OCI-LY3 (cell line): ENCODE measurements at regions not wholly inside any gene's neighbourhood (a gene's known extent, or its start where the extent isn't known, plus 50 kb on each side); places are given as distances from the start of the nearest gene placed in this dataset.

Experiments
- H2AFZ ChIP-seq: fragments of 200-600, 300-600 bp; shearing (Covaris generic); 2 replicates; pipeline ENCODE4 v1.6.0; 2014; ENCODE audit warnings: antibody characterized with exemption, low read depth, low read length
- H3K27ac ChIP-seq: fragments of 200-600, 300-600 bp; sonication (generic); 2 replicates; pipeline ENCODE4 v1.5.1; 2014; ENCODE audit warnings: mild to moderate bottlenecking, low read length, moderate library complexity, mixed read lengths
- H3K27me3 ChIP-seq: fragments of 200-600, 300-600 bp; sonication (generic); 2 replicates; pipeline ENCODE4 v1.6.1; 2014; ENCODE audit warnings: low read depth, low read length, mixed read lengths
- H3K36me3 ChIP-seq: fragments of 200-600, 300-600 bp; sonication (generic); replicated peaks from 2 replicates; pipeline ENCODE3; 2014; ENCODE audit warnings: low read depth, low read length, mixed read lengths
- H3K4me1 ChIP-seq: fragments of 300-600, 200-600 bp; sonication (generic); 2 replicates; pipeline ENCODE4 v1.6.1; 2014; ENCODE audit warnings: low read length, mixed read lengths
- H3K4me2 ChIP-seq: fragments of 200-600, 300-600 bp; sonication (generic); 2 replicates; pipeline ENCODE4 v1.6.1; 2014; ENCODE audit warnings: low read length, mixed read lengths
- H3K4me3 ChIP-seq: fragments of 300-600, 200-600 bp; sonication (generic); 2 replicates; pipeline ENCODE4 v1.5.1; 2014; ENCODE audit warnings: antibody characterized with exemption, mild to moderate bottlenecking, low read length, moderate library complexity
- H3K79me2 ChIP-seq: fragments of 300-600, 200-600 bp; shearing (Covaris generic); 2 replicates; pipeline ENCODE4 v1.6.1; 2014; ENCODE audit warnings: mild to moderate bottlenecking, low read length, mixed read lengths
- H3K9ac ChIP-seq: fragments of 300-600, 200-600 bp; shearing (Covaris generic); 2 replicates; pipeline ENCODE4 v1.6.0; 2014; ENCODE audit warnings: mild to moderate bottlenecking, low read length, moderate library complexity
- H3K9me3 ChIP-seq: fragments of 200-600, 300-600 bp; shearing (Covaris generic); 2 replicates; pipeline ENCODE4 v1.6.1; 2014; ENCODE audit warnings: low read length, mixed read lengths; ENCODE audit not compliant: insufficient read depth
- H4K20me1 ChIP-seq: fragments of 200-600, 300-600 bp; sonication (generic); 2 replicates; pipeline ENCODE4 v1.6.1; 2016; ENCODE audit warnings: low read length, mixed read lengths; ENCODE audit not compliant: insufficient read depth
- EZH2phosphoT487 ChIP-seq: fragments of 200-600 bp; shearing (Covaris generic); IDR thresholded peaks from 2 replicates; pipeline ENCODE4 v1.6.1; 2018; ENCODE audit warnings: antibody characterized with exemption, mixed run types, low read depth
- TF ChIP-seq, protein P1 (sequence below): fragments of 200-600, 300-600 bp; sonication (generic); IDR thresholded peaks from 2 replicates; pipeline ENCODE4 v1.5.1; 2014; ENCODE audit warnings: antibody characterized with exemption, low read length, low read depth

GRCh38 chr4:121253961-121254360 is 89.8 kb upstream of the TNIP3 start:
- no peaks in the 10 kb centered on the region for H3K27me3 ChIP-seq
- 0 out of 2 replicates have a peak overlapping the region, but pooled peaks have one; percentile 9 for H2AFZ ChIP-seq
- no peaks in the 10 kb centered on the region for H3K79me2 ChIP-seq
- no peaks in the 10 kb centered on the region for H4K20me1 ChIP-seq
- H3K9ac ChIP-seq = no peak overlapping the region
- no peak overlapping the region for H3K4me2 ChIP-seq
- no peak overlapping the region; the same call in 1 of the 2 replicates for H3K27ac ChIP-seq
- peaks cover 69% of the 10 kb centered on the region for H3K4me1 ChIP-seq
- H3K36me3 ChIP-seq = no peaks in the 10 kb centered on the region
- H3K4me3 ChIP-seq = no peak overlapping the region
- no peaks in the 10 kb centered on the region for H3K9me3 ChIP-seq
- no peak for TF ChIP-seq EZH2phosphoT487
- TF ChIP-seq, protein P1, sequence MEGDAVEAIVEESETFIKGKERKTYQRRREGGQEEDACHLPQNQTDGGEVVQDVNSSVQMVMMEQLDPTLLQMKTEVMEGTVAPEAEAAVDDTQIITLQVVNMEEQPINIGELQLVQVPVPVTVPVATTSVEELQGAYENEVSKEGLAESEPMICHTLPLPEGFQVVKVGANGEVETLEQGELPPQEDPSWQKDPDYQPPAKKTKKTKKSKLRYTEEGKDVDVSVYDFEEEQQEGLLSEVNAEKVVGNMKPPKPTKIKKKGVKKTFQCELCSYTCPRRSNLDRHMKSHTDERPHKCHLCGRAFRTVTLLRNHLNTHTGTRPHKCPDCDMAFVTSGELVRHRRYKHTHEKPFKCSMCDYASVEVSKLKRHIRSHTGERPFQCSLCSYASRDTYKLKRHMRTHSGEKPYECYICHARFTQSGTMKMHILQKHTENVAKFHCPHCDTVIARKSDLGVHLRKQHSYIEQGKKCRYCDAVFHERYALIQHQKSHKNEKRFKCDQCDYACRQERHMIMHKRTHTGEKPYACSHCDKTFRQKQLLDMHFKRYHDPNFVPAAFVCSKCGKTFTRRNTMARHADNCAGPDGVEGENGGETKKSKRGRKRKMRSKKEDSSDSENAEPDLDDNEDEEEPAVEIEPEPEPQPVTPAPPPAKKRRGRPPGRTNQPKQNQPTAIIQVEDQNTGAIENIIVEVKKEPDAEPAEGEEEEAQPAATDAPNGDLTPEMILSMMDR = no peak

DNA sequence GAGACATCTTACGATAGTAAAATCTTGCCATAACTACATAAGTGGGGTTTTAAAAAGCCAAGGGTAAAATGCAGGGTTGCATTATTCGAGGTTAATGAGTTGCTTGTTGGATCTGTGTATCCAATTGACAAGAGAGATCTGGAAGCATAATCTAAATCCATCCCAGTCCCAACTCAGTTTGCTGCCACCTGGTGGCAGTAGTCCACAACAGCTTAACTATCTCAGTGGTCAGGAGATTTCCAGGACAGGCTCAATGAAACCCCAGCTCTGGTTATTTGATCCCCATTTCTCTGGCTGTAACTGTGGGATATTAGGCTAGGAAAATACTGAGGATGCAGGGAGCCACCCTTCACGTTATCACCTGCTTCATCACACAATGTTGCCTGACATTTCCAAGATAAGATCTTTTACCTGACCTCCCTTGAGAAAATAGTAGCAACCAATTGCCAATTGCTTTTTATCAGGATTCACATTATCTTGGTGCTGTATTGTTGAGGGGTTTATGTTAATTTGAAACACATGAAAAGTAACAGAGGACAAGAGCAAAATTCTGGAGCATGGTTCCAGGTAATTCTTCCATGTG is 88.2 kb upstream of the TNIP3 start:
- H3K4me2 ChIP-seq = no peak overlapping the region
- peaks cover 65% of the 10 kb centered on the region for H3K4me1 ChIP-seq
- no peak overlapping the region for H3K9ac ChIP-seq
- H4K20me1 ChIP-seq = no peaks in the 10 kb centered on the region
- H3K27ac ChIP-seq = no peak overlapping the region
- H3K4me3 ChIP-seq = no peak overlapping the region
- H3K27me3 ChIP-seq = no peaks in the 10 kb centered on the region
- no peaks in the 10 kb centered on the region for H3K36me3 ChIP-seq
- TF ChIP-seq, protein P1 = peak; percentile 88
- no peak for TF ChIP-seq EZH2phosphoT487
- H2AFZ ChIP-seq = no peak overlapping the region
- no peaks in the 10 kb centered on the region for H3K79me2 ChIP-seq
- no peaks in the 10 kb centered on the region for H3K9me3 ChIP-seq

GRCh38 chr4:121248747-121249146 is 84.6 kb upstream of the TNIP3 start:
- H3K9me3 ChIP-seq = no peaks in the 10 kb centered on the region
- TF ChIP-seq EZH2phosphoT487 = no peak
- TF ChIP-seq, protein P1 = no peak
- H3K4me1 ChIP-seq = peaks cover 41% of the 10 kb centered on the region
- H4K20me1 ChIP-seq = no peaks in the 10 kb centered on the region
- no peak overlapping the region for H2AFZ ChIP-seq
- no peak overlapping the region for H3K27ac ChIP-seq
- no peak overlapping the region for H3K4me3 ChIP-seq
- H3K4me2 ChIP-seq = no peak overlapping the region
- no peak overlapping the region for H3K9ac ChIP-seq
- H3K79me2 ChIP-seq = no peaks in the 10 kb centered on the region
- no peaks in the 10 kb centered on the region for H3K36me3 ChIP-seq
- H3K27me3 ChIP-seq = no peaks in the 10 kb centered on the region

DNA sequence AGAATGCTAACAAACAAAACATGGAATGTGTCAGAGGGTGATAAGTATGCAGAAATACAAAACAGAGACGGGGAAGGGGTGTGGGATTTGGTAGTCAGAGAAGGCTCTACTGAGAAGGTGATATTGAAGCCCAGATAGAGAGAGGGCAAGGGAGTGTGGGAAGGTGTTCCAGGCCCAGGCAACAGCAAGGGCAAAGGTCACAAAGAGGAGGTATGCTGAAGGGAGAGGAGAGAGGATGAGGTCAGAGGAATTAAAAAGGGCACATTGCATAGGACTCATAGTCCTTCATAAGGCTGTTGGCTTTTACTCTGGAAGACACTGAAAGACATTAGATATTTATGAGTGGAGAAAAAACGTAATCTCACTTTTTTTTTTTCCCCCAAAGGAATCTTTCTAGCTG is 82.6 kb upstream of the TNIP3 start:
- Histone ChIP-seq H4K20me1 (no peaks in the 10 kb centered on the region), H3K4me1 (peaks cover 38% of the 10 kb centered on the region), H3K9me3 (no peaks in the 10 kb centered on the region), H3K27ac (no peak overlapping the region), H3K27me3 (no peaks in the 10 kb centered on the region), H3K36me3 (no peaks in the 10 kb centered on the region), H3K79me2 (no peaks in the 10 kb centered on the region), H3K4me2 (no peak overlapping the region), H3K4me3 (no peak overlapping the region), H2AFZ (no peak overlapping the region), H3K9ac (no peak overlapping the region)
- TF ChIP-seq, protein P1 = no peak
- TF ChIP-seq EZH2phosphoT487 = no peak
